ENCODE measurements at regions not wholly inside any gene's neighbourhood (a gene's known extent, or its start where the extent isn't known, plus 50 kb on each side); places are given as distances from the start of the nearest gene placed in this dataset.
"Not testable (repeated sequence)": the region's sequence is repeated elsewhere in the genome, so short reads cannot be mapped to it uniquely, and the experiment has no call there.

DNA sequence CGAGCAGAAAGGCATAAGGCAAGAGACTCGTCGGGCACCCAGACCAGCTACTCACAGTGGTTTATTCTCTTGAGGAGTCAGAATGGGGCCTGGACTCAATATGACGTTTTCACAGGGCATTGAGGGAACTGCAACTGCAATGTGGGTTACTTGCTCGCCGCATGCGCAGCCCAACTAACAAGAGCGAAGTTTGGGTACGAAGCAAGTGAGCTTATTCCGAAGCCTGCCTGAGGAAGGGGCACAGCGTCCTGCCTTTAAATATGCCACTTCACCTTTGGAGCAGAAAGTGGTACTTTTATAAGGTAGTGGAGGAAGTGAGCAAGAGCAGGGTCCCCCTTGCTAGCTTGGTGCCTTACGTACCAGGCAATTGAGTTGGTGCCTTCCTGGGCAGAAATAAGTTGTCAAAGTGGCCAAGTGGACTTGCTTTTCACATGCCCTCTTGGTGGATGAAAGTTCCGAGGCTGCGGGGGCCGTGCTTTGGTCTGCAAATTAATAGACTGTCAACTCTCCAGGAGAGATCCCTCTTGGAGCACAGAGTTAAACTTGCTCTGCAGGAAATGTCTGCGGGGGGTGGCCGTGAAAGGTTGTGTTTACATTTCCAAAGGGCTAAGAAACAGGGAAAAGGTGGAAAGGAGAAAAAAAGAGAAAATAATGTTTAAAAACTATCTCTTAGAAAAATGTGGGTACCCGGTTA lies 480.4 kb downstream of the TRIML1 start:
- DNase-seq (ENCODE audit: low spot score) (no peak), ATAC-seq (no peak)
- intact Hi-C loops (cut with DNase I) = no loop called here

- no peak for ATAC-seq
- intact Hi-C loops (cut with DNase I) = no loop called here
- DNase-seq (ENCODE audit: low spot score) = no peak
Observed at GRCh38 chr4:188620608-188621007, 481.4 kb downstream of the TRIML1 start.

- ATAC-seq (no peak), DNase-seq (ENCODE audit: low spot score) (no peak)
- intact Hi-C loops (cut with DNase I) = no loop called here
Observed at GRCh38 chr4:188623314-188623854, 484.1 kb downstream of the TRIML1 start.

DNA sequence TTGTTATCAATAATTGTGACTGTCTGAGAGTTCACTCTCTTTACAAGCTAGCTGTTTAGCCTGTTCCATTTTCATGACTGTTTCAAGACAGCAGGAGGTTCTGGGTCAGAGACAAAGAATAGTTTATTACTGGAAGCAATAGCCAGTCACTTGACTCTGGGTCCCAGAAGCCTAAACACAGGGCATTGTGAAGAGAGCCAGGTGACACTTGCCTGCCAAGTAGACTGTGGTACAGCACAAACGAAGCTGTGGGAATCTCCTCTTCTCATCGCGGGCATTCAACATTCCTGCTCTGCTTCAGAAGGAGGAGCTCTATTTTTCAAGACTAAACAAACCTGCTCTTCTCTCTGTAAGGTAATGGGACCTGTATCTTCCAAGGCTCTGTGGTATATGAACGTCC lies 485.1 kb downstream of the TRIML1 start:
- intact Hi-C loops (cut with DNase I) = no loop called here
- no peak for ATAC-seq
- DNase-seq (ENCODE audit: low spot score) = no peak

DNA sequence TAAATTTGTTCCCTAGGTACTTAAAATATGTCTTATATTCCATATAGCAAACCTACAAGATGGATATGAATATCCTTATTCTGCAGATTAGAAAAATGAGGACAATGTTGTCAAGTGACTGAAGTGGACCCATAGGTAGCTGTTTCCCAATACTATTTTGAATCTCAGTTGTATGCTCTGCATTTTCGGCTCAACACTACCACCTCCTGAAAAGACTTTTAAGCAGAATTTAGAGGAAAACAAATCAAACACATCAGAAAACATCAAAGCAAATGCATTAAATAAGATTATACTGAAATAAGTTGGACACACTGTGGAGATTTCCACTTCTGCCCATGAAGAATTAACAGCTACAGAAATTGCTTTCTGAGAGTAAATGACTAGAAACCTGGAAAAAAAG lies 488.7 kb downstream of the TRIML1 start:
- DNase-seq (ENCODE audit: low spot score) (no peak), ATAC-seq (no peak)
- intact Hi-C loops (cut with DNase I) = no loop called here

DNA sequence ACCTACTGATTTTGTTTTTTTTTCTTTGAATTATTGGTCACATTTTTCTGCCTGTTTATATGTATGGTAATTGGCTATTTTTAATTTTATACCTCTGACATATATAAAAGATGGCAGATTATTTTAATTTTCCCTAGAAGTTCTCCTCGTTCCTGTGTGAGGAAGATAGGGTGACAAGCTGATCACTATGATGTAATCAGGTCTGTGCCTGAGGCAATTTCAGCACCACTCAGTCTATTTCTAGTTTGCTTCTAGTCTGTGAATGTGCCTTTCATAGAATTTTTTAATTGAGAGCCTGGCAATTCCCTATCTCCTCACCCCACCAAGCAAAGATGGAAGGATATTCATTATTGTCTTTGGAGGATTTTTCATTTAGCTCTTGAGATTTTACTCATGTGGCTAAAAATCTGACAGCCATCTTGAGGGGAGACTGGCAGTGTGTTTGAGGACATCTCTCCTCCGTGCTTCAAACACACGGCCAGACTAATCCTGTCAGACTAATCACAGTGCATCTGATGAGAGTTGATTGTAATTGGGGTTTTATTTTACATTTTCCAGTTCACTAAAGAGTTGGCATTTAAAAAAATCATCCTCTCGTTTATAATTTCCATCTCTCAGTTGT lies 500.3 kb downstream of the TRIML1 start:
- no peak for ATAC-seq
- intact Hi-C loops (cut with DNase I) = no loop called here

GRCh38 chr4:188647820-188648370 lies 508.7 kb downstream of the TRIML1 start:
- no peak for ATAC-seq
- intact Hi-C loops (cut with DNase I) = no loop called here
- DNase-seq (ENCODE audit: low spot score) = no peak

More for the DNA sequence above, 500.3 kb downstream of the TRIML1 start:
- no peak for DNase-seq (ENCODE audit: low spot score)

GRCh38 chr4:188649635-188650034 lies 510.4 kb downstream of the TRIML1 start:
- DNase-seq (ENCODE audit: low spot score) (no peak), ATAC-seq (no peak)
- intact Hi-C loops (cut with DNase I) = no loop called here

DNA sequence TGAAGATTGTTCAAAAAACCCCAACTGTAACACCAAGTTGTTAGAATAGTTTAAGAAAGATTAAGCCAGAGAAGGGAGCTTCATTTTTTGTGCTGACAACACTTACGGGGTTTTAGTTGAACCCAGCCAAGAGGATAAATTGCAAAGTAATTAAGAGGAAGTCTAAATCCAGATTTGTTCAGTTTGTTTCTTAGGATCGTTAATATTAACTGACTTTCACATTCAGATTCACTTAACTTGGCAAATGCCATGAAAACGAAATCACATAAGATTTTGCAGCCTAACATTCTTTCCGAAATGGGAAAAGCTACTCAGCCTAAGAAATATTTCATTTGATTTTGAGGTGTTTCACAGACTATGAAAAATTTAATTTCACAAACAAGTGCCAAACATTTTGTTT lies 511.3 kb downstream of the TRIML1 start:
- intact Hi-C loops (cut with DNase I) = no loop called here
- no peak for DNase-seq (ENCODE audit: low spot score)
- no peak for ATAC-seq

DNA sequence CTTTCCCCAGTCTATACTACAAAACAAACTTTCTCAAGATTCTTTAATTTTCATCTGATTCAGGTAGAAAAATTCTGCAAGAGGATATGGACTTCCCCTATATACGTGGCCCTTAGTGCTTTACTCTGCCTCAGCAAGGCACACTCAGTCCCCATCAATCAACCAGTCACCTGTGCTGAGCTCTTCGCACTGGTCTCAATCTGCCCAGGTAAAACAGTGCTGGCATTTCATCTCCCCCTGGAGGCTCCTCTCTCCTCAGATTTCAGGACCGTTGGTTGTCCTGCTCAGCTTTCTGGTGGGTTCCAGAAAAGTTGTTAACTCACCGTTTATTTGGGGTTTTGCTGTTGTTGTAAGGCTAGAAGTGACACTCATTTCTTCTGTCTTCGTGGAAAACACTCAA lies 518.1 kb downstream of the TRIML1 start:
- DNase-seq (ENCODE audit: low spot score) = no peak
- no peak for ATAC-seq
- intact Hi-C loops (cut with DNase I) = no loop called here

DNA sequence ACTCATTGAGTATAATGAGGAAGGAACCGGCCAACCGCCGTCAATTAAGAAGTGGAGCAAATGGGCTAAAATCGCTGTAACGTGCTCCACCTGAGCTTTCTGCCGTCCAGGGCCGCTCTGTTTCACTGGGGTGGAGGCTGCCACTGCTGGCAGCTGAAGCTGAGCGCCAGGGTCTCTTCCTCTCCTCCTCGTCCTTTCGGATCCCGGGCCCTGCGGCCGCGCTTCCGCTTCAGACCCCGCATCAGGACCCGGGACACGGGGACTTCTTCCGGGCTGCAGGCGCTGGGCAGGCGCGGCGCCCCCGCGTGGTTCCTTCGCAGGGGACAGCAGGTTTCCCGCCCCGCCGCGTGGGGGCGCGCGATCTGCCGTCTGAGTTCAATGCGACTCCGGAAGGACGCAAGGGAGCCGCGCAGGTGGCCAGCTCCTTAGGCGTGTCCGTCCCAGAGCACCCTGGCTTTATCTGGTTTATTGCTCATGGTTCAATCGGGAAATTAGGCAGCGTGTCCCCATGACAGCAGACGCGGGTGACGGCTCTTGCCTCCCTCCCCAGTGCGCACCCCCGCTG lies 519.8 kb downstream of the TRIML1 start:
- no peak for ATAC-seq
- DNase-seq (ENCODE audit: low spot score) = no peak
- intact Hi-C loops (cut with DNase I) = no loop called here

- DNase-seq (ENCODE audit: low spot score) (no peak), ATAC-seq (no peak)
- intact Hi-C loops (cut with DNase I) = no loop called here
Observed at GRCh38 chr4:188660796-188661195, 521.6 kb downstream of the TRIML1 start.

GRCh38 chr4:188661502-188661901 lies 522.3 kb downstream of the TRIML1 start:
- intact Hi-C loops (cut with DNase I) = no loop called here
- ATAC-seq (no peak), DNase-seq (ENCODE audit: low spot score) (no peak)

DNA sequence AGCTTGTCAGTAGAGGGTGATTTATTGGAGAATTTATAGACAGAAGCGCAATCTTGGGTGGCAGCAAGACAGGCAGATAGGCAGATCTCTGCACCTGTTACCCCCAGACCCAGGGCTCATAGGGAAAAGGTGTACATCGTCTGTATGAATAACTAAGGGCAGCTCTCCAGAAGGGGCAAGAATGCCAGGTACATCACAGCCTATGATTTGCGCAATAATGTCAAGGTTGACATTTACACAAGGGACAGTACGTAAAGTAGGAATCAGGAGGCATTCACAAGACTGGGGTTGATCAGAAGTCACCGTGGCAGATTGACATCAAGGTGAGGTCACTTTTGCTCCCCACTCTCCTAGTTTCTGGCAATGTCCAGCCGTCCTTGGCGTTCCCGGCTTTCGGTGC lies 524.1 kb downstream of the TRIML1 start:
- ATAC-seq = no peak
- DNase-seq (ENCODE audit: low spot score) = no peak
- intact Hi-C loops (cut with DNase I) = no loop called here

- no peak for DNase-seq (ENCODE audit: low spot score)
- ATAC-seq = peak; percentile 51
- intact Hi-C loops (cut with DNase I) = no loop called here
Observed at GRCh38 chr4:188665491-188666457, 526.5 kb downstream of the TRIML1 start.

GRCh38 chr4:188678691-188679090 lies 539.5 kb downstream of the TRIML1 start:
- ATAC-seq; intact Hi-C loops (cut with DNase I); DNase-seq (ENCODE audit: low spot score): not testable (repeated sequence)

- DNase-seq (ENCODE audit: low spot score) = no peak
- intact Hi-C loops (cut with DNase I) = no loop called here
- no peak for ATAC-seq
Observed at GRCh38 chr4:188680004-188680666, 540.9 kb downstream of the TRIML1 start.

- no peak for ATAC-seq
- intact Hi-C loops (cut with DNase I) = no loop called here
- no peak for DNase-seq (ENCODE audit: low spot score)
Observed at GRCh38 chr4:188680667-188681063, 541.4 kb downstream of the TRIML1 start.

DNA sequence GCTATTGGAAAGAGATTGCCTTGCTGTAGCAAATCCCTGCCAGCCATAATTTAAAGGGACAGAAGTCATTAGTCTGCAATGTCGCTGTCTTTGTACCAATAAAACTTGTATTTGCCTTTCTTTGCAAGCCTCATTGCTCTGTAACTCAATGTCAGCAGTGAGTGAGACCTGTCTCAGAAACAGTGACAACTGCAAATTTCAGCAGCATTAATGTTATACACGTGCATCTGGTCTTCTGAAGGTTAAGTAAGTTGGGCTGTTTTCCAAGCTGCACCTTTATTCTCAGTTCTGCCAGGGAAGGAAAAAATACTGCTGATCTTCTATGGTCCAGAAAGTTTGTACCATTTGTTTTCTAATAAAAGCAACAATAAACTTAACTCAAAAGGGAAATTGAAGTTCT lies 543.1 kb downstream of the TRIML1 start:
- DNase-seq (ENCODE audit: low spot score) (no peak), ATAC-seq (no peak)
- intact Hi-C loops (cut with DNase I) = no loop called here

Data from sciatic nerve (tissue), 2 donors.